Naive thymus-derived CD4-positive, alpha-beta T cell (primary cell): ENCODE measurements at regions not wholly inside any gene's neighbourhood (a gene's known extent, or its start where the extent isn't known, plus 50 kb on each side); places are given as distances from the start of the nearest gene placed in this dataset.

Source experiments
- ATAC-seq: fragments of 150-1000 bp; cut with Tn5 transposase; 2 replicates; pipeline ENCODE4 v1.10.0; 2021; ENCODE audit warnings: mild to moderate bottlenecking, moderate library complexity
- CTCF ChIA-PET: fragments of 350-600 bp; sonication (Branson Sonifier 250); formaldehyde crosslinking; loops from one replicate; lab custom pipeline; 2021; ENCODE audit warnings: antibody characterized with exemption; lab: Charles Lee
- POLR2A ChIA-PET: fragments of 350-600 bp; sonication (Branson Sonifier 250); formaldehyde crosslinking; loops from one replicate; lab custom pipeline; 2021; ENCODE audit warnings: antibody characterized with exemption, inconsistent platforms; lab: Charles Lee
- DNase-seq, 9 donors: peaks; one replicate each; pipeline versions ENCODE4 v3.0.0 to v3.0.0-alpha.2; 2020 to 2022; ENCODE audit warnings: mixed read lengths in 1 of 9
- H3K27ac ChIP-seq: one replicate; pipeline ENCODE4 v1.7.0; 2013; ENCODE audit warnings: mild to moderate bottlenecking, low read depth, low read length, moderate library complexity
- H3K27me3 ChIP-seq, 2 donors: one replicate each; pipeline ENCODE4 v1.7.0; 2013; ENCODE audit warnings: low read length in 2 of 2, mild to moderate bottlenecking in 2 of 2, moderate library complexity in 2 of 2; ENCODE audit not compliant: control insufficient read depth in 2 of 2, insufficient read depth in 2 of 2
- H3K36me3 ChIP-seq, 3 experiments: 1 replicate in 2 of 3; 2 replicates in 1 of 3; pipeline ENCODE4 v1.7.0; 2013; ENCODE audit warnings: low read length in 3 of 3, mild to moderate bottlenecking in 3 of 3, moderate library complexity in 1 of 3; ENCODE audit not compliant: insufficient read depth in 3 of 3, control insufficient read depth in 2 of 3
- H3K4me1 ChIP-seq, 2 donors: one replicate each; pipeline ENCODE4 v1.7.0; 2013; ENCODE audit warnings: low read length in 2 of 2, mild to moderate bottlenecking in 2 of 2, moderate library complexity in 1 of 2; ENCODE audit not compliant: control insufficient read depth in 2 of 2, insufficient read depth in 2 of 2
- H3K4me3 ChIP-seq: 2 replicates; pipeline ENCODE4 v1.7.0; 2013; ENCODE audit warnings: mild to moderate bottlenecking, low read length
- H3K9me3 ChIP-seq, 3 experiments: 1 replicate in 2 of 3; 2 replicates in 1 of 3; pipeline ENCODE4 v1.7.0; 2013; ENCODE audit warnings: low read length in 3 of 3; ENCODE audit not compliant: control insufficient read depth in 2 of 3
- H3K27ac Mint-ChIP-seq, 9 donors: one replicate each; pipeline ENCODE4 v1.8.0; 2020 to 2022; ENCODE audit warnings: mixed read lengths in 9 of 9, mild to moderate bottlenecking in 8 of 9, moderate library complexity in 5 of 9, inconsistent platforms in 2 of 9
- H3K27me3 Mint-ChIP-seq, 5 donors: one replicate each; pipeline ENCODE4 v1.8.0; 2021 to 2022; ENCODE audit warnings: mixed read lengths in 5 of 5, mild to moderate bottlenecking in 1 of 5
- H3K36me3 Mint-ChIP-seq, 5 donors: one replicate each; pipeline ENCODE4 v1.8.0; 2020 to 2022; ENCODE audit warnings: mixed read lengths in 5 of 5, mild to moderate bottlenecking in 3 of 5, inconsistent platforms in 1 of 5
- H3K4me1 Mint-ChIP-seq, 7 donors: one replicate each; pipeline ENCODE4 v1.8.0; 2020 to 2022; ENCODE audit warnings: mixed read lengths in 7 of 7, mild to moderate bottlenecking in 3 of 7, inconsistent platforms in 1 of 7
- H3K4me3 Mint-ChIP-seq, 10 donors: one replicate each; pipeline ENCODE4 v1.8.0; 2020 to 2022; ENCODE audit warnings: mild to moderate bottlenecking in 10 of 10, mixed read lengths in 10 of 10, moderate library complexity in 6 of 10, inconsistent platforms in 2 of 10
- H3K9me3 Mint-ChIP-seq, 11 donors: one replicate each; pipeline ENCODE4 v1.8.0; 2020 to 2022; ENCODE audit warnings: mixed read lengths in 11 of 11, mild to moderate bottlenecking in 4 of 11, inconsistent platforms in 1 of 11, moderate library complexity in 1 of 11
- intact Hi-C, 2 donors: fragments of 100-400 bp; cut with micrococcal nuclease; formaldehyde crosslinking; loops; one replicate each; pipeline ENCODE4 v1.15.1; 2023

- POLR2A ChIA-PET, result no interaction called here
- no peaks in the 10 kb centered on the region for H3K27me3 ChIP-seq
- CTCF ChIA-PET, result no interaction called here
- no peak overlapping the region for H3K27ac ChIP-seq
- H3K9me3 ChIP-seq, result no peaks in the 10 kb centered on the region
- Mint-ChIP-seq H3K36me3 (no peaks in the 10 kb centered on the region), H3K27ac (no peak overlapping the region), H3K4me1 (no peaks in the 10 kb centered on the region), H3K27me3 (peaks cover 0 to 19% (median 9%) of the 10 kb centered on the region in 5 donors), H3K9me3 (no peaks in the 10 kb centered on the region), H3K4me3 (no peak overlapping the region)
- DNase-seq (no peak), ATAC-seq (no peak)
- no peaks in the 10 kb centered on the region for H3K36me3 ChIP-seq
- intact Hi-C loops, result no loop called here
- H3K4me1 ChIP-seq, result no peaks in the 10 kb centered on the region
- H3K4me3 ChIP-seq, result no peak overlapping the region
These were observed 167.0 kb upstream of the C1orf174 start for GRCh38 chr1:4066860-4067599.

GRCh38 chr1:4068076-4068475 lies 168.0 kb upstream of the C1orf174 start:
- H3K27me3 ChIP-seq, result no peaks in the 10 kb centered on the region
- no peak overlapping the region for H3K27ac ChIP-seq
- ChIA-PET CTCF (no interaction called here), POLR2A (no interaction called here)
- H3K4me1 Mint-ChIP-seq, result no peaks in the 10 kb centered on the region
- ATAC-seq (no peak), DNase-seq (no peak)
- H3K36me3 Mint-ChIP-seq, result no peaks in the 10 kb centered on the region
- H3K4me3 Mint-ChIP-seq, result no peak overlapping the region
- no peaks in the 10 kb centered on the region for H3K4me1 ChIP-seq
- no peaks in the 10 kb centered on the region for H3K9me3 ChIP-seq
- intact Hi-C loops, result no loop called here
- H3K36me3 ChIP-seq, result no peaks in the 10 kb centered on the region
- H3K9me3 Mint-ChIP-seq, result peaks cover 0 to 2% (median 0%) of the 10 kb centered on the region in 11 donors
- no peak overlapping the region for H3K4me3 ChIP-seq
- peaks cover 0 to 29% (median 16%) of the 10 kb centered on the region in 5 donors for H3K27me3 Mint-ChIP-seq
- H3K27ac Mint-ChIP-seq, result no peak overlapping the region

- Mint-ChIP-seq H3K36me3 (no peaks in the 10 kb centered on the region), H3K9me3 (peaks cover 0 to 2% (median 0%) of the 10 kb centered on the region in 11 donors), H3K4me1 (no peaks in the 10 kb centered on the region), H3K27me3 (peaks cover 0 to 39% (median 30%) of the 10 kb centered on the region in 5 donors), H3K27ac (no peak overlapping the region), H3K4me3 (no peak overlapping the region)
- intact Hi-C loops, result no loop called here
- Histone ChIP-seq H3K4me1 (no peaks in the 10 kb centered on the region), H3K9me3 (no peaks in the 10 kb centered on the region), H3K36me3 (no peaks in the 10 kb centered on the region), H3K27ac (no peak overlapping the region), H3K27me3 (no peaks in the 10 kb centered on the region), H3K4me3 (no peak overlapping the region)
- CTCF ChIA-PET, result no interaction called here
- no peak for DNase-seq
- POLR2A ChIA-PET, result no interaction called here
- no peak for ATAC-seq
These were observed 171.6 kb upstream of the C1orf174 start for GRCh38 chr1:4071653-4072052.

- no peaks in the 10 kb centered on the region for H3K36me3 Mint-ChIP-seq
- DNase-seq (no peak), ATAC-seq (no peak)
- H3K9me3 Mint-ChIP-seq, result peaks cover 0 to 2% (median 0%) of the 10 kb centered on the region in 11 donors
- H3K27ac ChIP-seq, result no peak overlapping the region
- H3K9me3 ChIP-seq, result no peaks in the 10 kb centered on the region
- H3K4me3 Mint-ChIP-seq, result no peak overlapping the region
- ChIA-PET CTCF (no interaction called here), POLR2A (no interaction called here)
- intact Hi-C loops, result no loop called here
- no peaks in the 10 kb centered on the region for H3K27me3 ChIP-seq
- no peaks in the 10 kb centered on the region for H3K4me1 ChIP-seq
- peaks cover 0 to 39% (median 30%) of the 10 kb centered on the region in 5 donors for H3K27me3 Mint-ChIP-seq
- H3K27ac Mint-ChIP-seq, result no peak overlapping the region
- H3K36me3 ChIP-seq, result no peaks in the 10 kb centered on the region
- no peaks in the 10 kb centered on the region for H3K4me1 Mint-ChIP-seq
- H3K4me3 ChIP-seq, result no peak overlapping the region
These were observed 172.5 kb upstream of the C1orf174 start for GRCh38 chr1:4072481-4073153.

GRCh38 chr1:4075436-4076225 lies 175.6 kb upstream of the C1orf174 start:
- H3K9me3 Mint-ChIP-seq, result peaks cover 0 to 6% (median 0%) of the 10 kb centered on the region in 11 donors
- H3K36me3 Mint-ChIP-seq, result no peaks in the 10 kb centered on the region
- H3K4me3 ChIP-seq, result no peak overlapping the region
- no peak for DNase-seq
- H3K27me3 Mint-ChIP-seq, result peaks cover 0 to 39% (median 30%) of the 10 kb centered on the region in 5 donors
- POLR2A ChIA-PET, result no interaction called here
- no peak for ATAC-seq
- CTCF ChIA-PET, result no interaction called here
- no peaks in the 10 kb centered on the region for H3K27me3 ChIP-seq
- no peaks in the 10 kb centered on the region for H3K4me1 ChIP-seq
- H3K27ac Mint-ChIP-seq, result peak overlapping the region in 1 of 9 donors; percentile 38
- no peak overlapping the region for H3K27ac ChIP-seq
- no peak overlapping the region for H3K4me3 Mint-ChIP-seq
- no peaks in the 10 kb centered on the region for H3K36me3 ChIP-seq
- H3K9me3 ChIP-seq, result no peaks in the 10 kb centered on the region
- intact Hi-C loops, result no loop called here
- no peaks in the 10 kb centered on the region for H3K4me1 Mint-ChIP-seq

GRCh38 chr1:4076346-4076745 lies 176.3 kb upstream of the C1orf174 start:
- Histone ChIP-seq H3K9me3 (no peaks in the 10 kb centered on the region), H3K36me3 (no peaks in the 10 kb centered on the region), H3K27ac (no peak overlapping the region), H3K27me3 (no peaks in the 10 kb centered on the region), H3K4me1 (no peaks in the 10 kb centered on the region), H3K4me3 (no peak overlapping the region)
- no peak overlapping the region for H3K27ac Mint-ChIP-seq
- peaks cover 0 to 9% (median 1%) of the 10 kb centered on the region in 11 donors for H3K9me3 Mint-ChIP-seq
- no peaks in the 10 kb centered on the region for H3K4me1 Mint-ChIP-seq
- CTCF ChIA-PET, result no interaction called here
- DNase-seq, result no peak
- POLR2A ChIA-PET, result no interaction called here
- H3K27me3 Mint-ChIP-seq, result peaks cover 0 to 39% (median 23%) of the 10 kb centered on the region in 5 donors
- intact Hi-C loops, result no loop called here
- H3K36me3 Mint-ChIP-seq, result no peaks in the 10 kb centered on the region
- no peak overlapping the region for H3K4me3 Mint-ChIP-seq
- no peak for ATAC-seq
